B cell (primary cell): ENCODE measurements at regions not wholly inside any gene's neighbourhood (a gene's known extent, or its start where the extent isn't known, plus 50 kb on each side); places are given as distances from the start of the nearest gene placed in this dataset.

Experiments used
- ATAC-seq: fragments of 200-7000 bp; cut with Tn5 transposase; one replicate; pipeline ENCODE4 v1.10.0; 2021; ENCODE audit warnings: low read depth, mild to moderate bottlenecking, moderate number of reproducible peaks, moderate library complexity
- CTCF ChIA-PET: fragments of 350-600 bp; sonication (Branson Sonifier 250); formaldehyde crosslinking; loops from one replicate; lab custom pipeline; 2021; ENCODE audit warnings: antibody characterized with exemption, inconsistent platforms; lab: Charles Lee
- POLR2A ChIA-PET: fragments of 350-600 bp; sonication (Branson Sonifier 250); formaldehyde crosslinking; loops from one replicate; lab custom pipeline; 2021; ENCODE audit warnings: antibody characterized with exemption; lab: Charles Lee
- DNase-seq: peaks from one replicate; pipeline ENCODE4 v3.0.0; 2013
- H2AFZ ChIP-seq: 2 replicates; pipeline ENCODE4 v1.6.1; 2012; ENCODE audit warnings: mild to moderate bottlenecking, low read depth, low read length; ENCODE audit not compliant: insufficient read depth, poor library complexity, severe bottlenecking
- H3K27ac ChIP-seq, 2 donors: 1 replicate in 1 of 2; 2 replicates in 1 of 2; pipeline ENCODE4 v1.5.1; 2012 to 2013; ENCODE audit warnings: low read length in 2 of 2, mild to moderate bottlenecking in 2 of 2, moderate library complexity in 1 of 2
- H3K27me3 ChIP-seq, 4 experiments: fragments of 200-600 bp in 1 of 4; sonication (generic) in 1 of 4; replicated peaks in 1 of 4; 1 replicate in 2 of 4; 2 replicates in 2 of 4; pipeline versions ENCODE4 v1.6.1 to v1.7.0; 2013 to 2016; ENCODE audit warnings: low read length in 3 of 4, mild to moderate bottlenecking in 2 of 4, mixed read lengths in 1 of 4, moderate library complexity in 1 of 4; ENCODE audit not compliant: insufficient read depth in 4 of 4, control insufficient read depth in 3 of 4; ENCODE audit errors: control extremely low read depth in 1 of 4
- H3K36me3 ChIP-seq, 2 experiments: replicated peaks in 1 of 2; 1 replicate in 1 of 2; 2 replicates in 1 of 2; pipeline versions ENCODE4 v1.6.1 to v1.7.1; 2013; ENCODE audit warnings: low read length in 1 of 2; ENCODE audit not compliant: insufficient read depth in 2 of 2, control insufficient read depth in 1 of 2; ENCODE audit errors: control extremely low read depth in 1 of 2, extremely low read depth in 1 of 2
- H3K4me1 ChIP-seq, 2 donors: fragments of 200-600 bp in 1 of 2; sonication (generic) in 1 of 2; 1 replicate in 1 of 2; 2 replicates in 1 of 2; pipeline versions ENCODE4 v1.5.1 to v1.6.1; 2013 to 2017; ENCODE audit warnings: low read length in 2 of 2; ENCODE audit not compliant: control insufficient read depth in 2 of 2, insufficient read depth in 2 of 2
- H3K4me2 ChIP-seq: replicated peaks from 2 replicates; pipeline ENCODE3; 2012; ENCODE audit warnings: mild to moderate bottlenecking, low read depth, low read length; ENCODE audit not compliant: poor library complexity, severe bottlenecking
- H3K4me3 ChIP-seq, 5 experiments: fragments of 200-600 bp in 1 of 5; sonication (generic) in 1 of 5; 1 replicate in 3 of 5; 2 replicates in 2 of 5; pipeline versions ENCODE4 v1.5.1 to v1.7.0; 2011 to 2016; ENCODE audit warnings: low read length in 4 of 5, mild to moderate bottlenecking in 4 of 5, low read depth in 2 of 5, control low read depth in 1 of 5, moderate library complexity in 1 of 5; ENCODE audit not compliant: insufficient read depth in 1 of 5; ENCODE audit errors: control extremely low read depth in 1 of 5, extremely low read depth in 1 of 5
- H3K79me2 ChIP-seq: fragments of 200-600 bp; sonication (generic); one replicate; pipeline ENCODE4 v1.6.0; 2016; ENCODE audit warnings: low read length; ENCODE audit not compliant: control insufficient read depth, insufficient read depth
- H3K9ac ChIP-seq: fragments of 200-600 bp; sonication (generic); 2 replicates; pipeline ENCODE4 v1.6.1; 2017; ENCODE audit warnings: mild to moderate bottlenecking, low read length, moderate library complexity
- H3K9me3 ChIP-seq, 3 donors: one replicate each; pipeline versions ENCODE4 v1.6.1 to v1.7.1; 2013; ENCODE audit warnings: low read length in 2 of 3; ENCODE audit not compliant: control insufficient read depth in 2 of 3, insufficient read depth in 1 of 3; ENCODE audit errors: control extremely low read depth in 1 of 3
- H4K20me1 ChIP-seq: 2 replicates; pipeline ENCODE4 v1.6.0; 2012; ENCODE audit warnings: mild to moderate bottlenecking, low read length; ENCODE audit not compliant: insufficient read depth, control insufficient read depth, poor library complexity, severe bottlenecking
- H3K27ac Mint-ChIP-seq: one replicate; pipeline ENCODE4 v1.8.0; 2021; ENCODE audit warnings: mixed read lengths
- H3K27me3 Mint-ChIP-seq: one replicate; pipeline ENCODE4 v1.8.0; 2021; ENCODE audit warnings: mixed read lengths
- H3K4me1 Mint-ChIP-seq: one replicate; pipeline ENCODE4 v1.8.0; 2021; ENCODE audit warnings: mixed read lengths
- H3K4me3 Mint-ChIP-seq: one replicate; pipeline ENCODE4 v1.8.0; 2021; ENCODE audit warnings: mixed read lengths
- H3K9me3 Mint-ChIP-seq: one replicate; pipeline ENCODE4 v1.8.0; 2022; ENCODE audit warnings: mixed read lengths; ENCODE audit not compliant: insufficient read depth
- EZH2 ChIP-seq: IDR thresholded peaks from 2 replicates; pipeline ENCODE4 v1.6.1; 2012; ENCODE audit warnings: borderline replicate concordance, low read depth, mild to moderate bottlenecking, moderate library complexity, low read length; ENCODE audit not compliant: insufficient read depth, poor library complexity, severe bottlenecking
- WGBS: methylation state at CpG from one replicate; pipeline ENCODE4 v1.1.5; 2013; ENCODE audit warnings: missing lambda C conversion rate; ENCODE audit not compliant: insufficient coverage; 5-methylcytosine and 5-hydroxymethylcytosine counted together
- intact Hi-C: fragments of 100-400 bp; cut with micrococcal nuclease; formaldehyde crosslinking; loops from one replicate; pipeline ENCODE4 v1.10.0; 2022
- TF ChIP-seq, protein P1 (sequence below): fragments of 200-600 bp; IDR thresholded peaks from one replicate; pipeline ENCODE4 v1.8.0; 2022; ENCODE audit warnings: antibody characterized with exemption, mild to moderate bottlenecking

DNA sequence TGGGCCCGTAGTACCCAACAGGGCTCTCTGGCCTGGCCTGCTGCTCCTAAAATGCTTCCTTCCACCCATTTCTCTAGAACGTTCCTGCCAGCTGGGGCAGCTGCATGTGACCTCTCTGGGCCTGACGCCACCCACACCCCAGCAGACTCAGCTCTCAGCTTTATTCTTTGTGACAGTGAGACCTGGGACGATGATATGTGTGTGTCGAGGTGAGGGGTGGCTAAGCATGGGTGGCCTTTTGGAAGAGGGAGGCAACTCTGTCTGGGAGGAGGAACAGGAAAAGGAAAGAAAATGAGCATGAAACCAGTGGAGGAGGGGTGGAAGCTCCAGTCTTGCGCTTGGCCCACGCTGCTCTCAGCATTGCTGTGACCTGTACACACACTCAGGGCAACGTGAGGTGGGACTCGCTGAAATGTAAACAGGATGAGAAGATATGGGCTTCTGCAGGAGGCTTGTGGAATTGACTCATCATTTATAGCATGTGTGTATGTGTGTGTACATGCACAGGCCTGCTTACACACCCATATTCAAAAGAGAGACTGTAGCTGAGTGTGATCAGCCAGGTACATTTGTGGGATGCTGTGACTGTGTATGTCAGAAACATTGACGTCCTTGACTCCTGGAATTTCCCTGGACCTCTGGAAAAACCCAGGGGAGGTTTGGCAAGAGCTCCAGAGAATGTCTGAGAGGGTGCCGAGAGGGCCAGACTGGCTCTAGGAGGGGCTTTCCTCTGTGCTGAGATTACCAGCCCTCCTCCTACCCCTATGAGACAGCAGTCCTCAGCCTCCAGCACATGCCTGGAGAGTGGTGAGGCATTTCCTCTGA lies 137.9 kb downstream of the PJA1 start:
- 84% methylated on average over 3 of the region's 11 CpGs for WGBS
- ChIA-PET POLR2A (no interaction called here), CTCF (no interaction called here)
- Histone ChIP-seq H3K27me3 (no peaks in the 10 kb centered on the region), H3K4me1 (no peaks in the 10 kb centered on the region), H3K9me3 (no peaks in the 10 kb centered on the region), H3K79me2 (no peaks in the 10 kb centered on the region), H3K9ac (no peak overlapping the region), H2AFZ (no peak overlapping the region), H3K4me2 (no peak overlapping the region), H3K27ac (no peak overlapping the region), H3K36me3 (no peaks in the 10 kb centered on the region), H3K4me3 (no peak overlapping the region), H4K20me1 (no peaks in the 10 kb centered on the region)
- no peak overlapping the region for H3K4me3 Mint-ChIP-seq
- H3K27ac Mint-ChIP-seq = no peak overlapping the region
- TF ChIP-seq EZH2 = no peak
- TF ChIP-seq, protein P1, sequence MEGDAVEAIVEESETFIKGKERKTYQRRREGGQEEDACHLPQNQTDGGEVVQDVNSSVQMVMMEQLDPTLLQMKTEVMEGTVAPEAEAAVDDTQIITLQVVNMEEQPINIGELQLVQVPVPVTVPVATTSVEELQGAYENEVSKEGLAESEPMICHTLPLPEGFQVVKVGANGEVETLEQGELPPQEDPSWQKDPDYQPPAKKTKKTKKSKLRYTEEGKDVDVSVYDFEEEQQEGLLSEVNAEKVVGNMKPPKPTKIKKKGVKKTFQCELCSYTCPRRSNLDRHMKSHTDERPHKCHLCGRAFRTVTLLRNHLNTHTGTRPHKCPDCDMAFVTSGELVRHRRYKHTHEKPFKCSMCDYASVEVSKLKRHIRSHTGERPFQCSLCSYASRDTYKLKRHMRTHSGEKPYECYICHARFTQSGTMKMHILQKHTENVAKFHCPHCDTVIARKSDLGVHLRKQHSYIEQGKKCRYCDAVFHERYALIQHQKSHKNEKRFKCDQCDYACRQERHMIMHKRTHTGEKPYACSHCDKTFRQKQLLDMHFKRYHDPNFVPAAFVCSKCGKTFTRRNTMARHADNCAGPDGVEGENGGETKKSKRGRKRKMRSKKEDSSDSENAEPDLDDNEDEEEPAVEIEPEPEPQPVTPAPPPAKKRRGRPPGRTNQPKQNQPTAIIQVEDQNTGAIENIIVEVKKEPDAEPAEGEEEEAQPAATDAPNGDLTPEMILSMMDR = no peak
- H3K27me3 Mint-ChIP-seq = no peaks in the 10 kb centered on the region
- DNase-seq (no peak), ATAC-seq (no peak)
- no peaks in the 10 kb centered on the region for H3K9me3 Mint-ChIP-seq
- peaks cover 3% of the 10 kb centered on the region for H3K4me1 Mint-ChIP-seq
- intact Hi-C loops = no loop called here

DNA sequence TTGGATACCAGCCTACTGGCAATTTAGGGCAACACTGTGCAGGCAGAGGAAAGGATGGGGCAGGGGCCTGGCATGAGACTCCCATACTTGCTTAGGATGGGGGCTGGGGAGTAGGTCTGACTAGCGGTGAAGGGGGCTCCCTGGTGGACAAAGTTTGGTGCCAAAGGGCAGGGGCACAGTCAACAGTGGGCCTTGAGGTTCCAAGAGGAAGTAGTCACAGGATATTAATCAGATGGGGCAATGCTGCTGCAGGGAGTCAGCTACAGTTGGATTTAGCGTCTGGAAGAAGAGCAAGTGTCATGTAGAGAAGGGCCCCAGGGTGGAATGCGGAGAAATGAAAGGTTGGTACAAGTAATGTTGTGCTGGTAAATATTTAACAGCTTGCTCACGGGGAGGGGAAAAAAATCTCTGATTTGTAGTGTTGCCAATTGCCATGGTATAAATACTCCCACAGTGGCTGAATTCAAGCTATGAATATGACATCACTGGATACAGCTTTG lies 139.4 kb downstream of the PJA1 start:
- H4K20me1 ChIP-seq = no peaks in the 10 kb centered on the region
- intact Hi-C loops = no loop called here
- no peak for TF ChIP-seq EZH2
- TF ChIP-seq, protein P1 = no peak
- no peaks in the 10 kb centered on the region for H3K27me3 ChIP-seq
- Mint-ChIP-seq H3K4me1 (peaks cover 3% of the 10 kb centered on the region), H3K27me3 (no peaks in the 10 kb centered on the region), H3K9me3 (no peaks in the 10 kb centered on the region), H3K27ac (no peak overlapping the region), H3K4me3 (no peak overlapping the region)
- 100% methylated on average over 2 of the region's 4 CpGs for WGBS
- ChIA-PET POLR2A (no interaction called here), CTCF (no interaction called here)
- DNase-seq (no peak), ATAC-seq (no peak)
- H3K9ac ChIP-seq = no peak overlapping the region
- no peaks in the 10 kb centered on the region for H3K9me3 ChIP-seq
- no peaks in the 10 kb centered on the region for H3K4me1 ChIP-seq
- no peak overlapping the region for H3K4me3 ChIP-seq
- no peaks in the 10 kb centered on the region for H3K79me2 ChIP-seq
- H2AFZ ChIP-seq = no peak overlapping the region
- H3K36me3 ChIP-seq = no peaks in the 10 kb centered on the region
- H3K4me2 ChIP-seq = no peak overlapping the region
- H3K27ac ChIP-seq = no peak overlapping the region
